ENCODE measurements at regions not wholly inside any gene's neighbourhood (a gene's known extent, or its start where the extent isn't known, plus 50 kb on each side); places are given as distances from the start of the nearest gene placed in this dataset.

- DNase-seq (ENCODE audit: low read depth in 2 of 2) = no peak
These were observed 604.8 kb upstream of the SEL1L start for GRCh38 chr14:82138431-82138830.

GRCh38 chr14:82146846-82147245, 613.2 kb upstream of the SEL1L start:
- no peak for DNase-seq (ENCODE audit: low read depth in 2 of 2)

GRCh38 chr14:82153689-82154088, 620.0 kb upstream of the SEL1L start:
- no peak for DNase-seq (ENCODE audit: low read depth in 2 of 2)

- no peak for DNase-seq (ENCODE audit: low read depth in 2 of 2)
These were observed 626.0 kb upstream of the SEL1L start for GRCh38 chr14:82159624-82160023.

- DNase-seq (ENCODE audit: low read depth in 2 of 2) = no peak
These were observed 646.5 kb upstream of the SEL1L start for GRCh38 chr14:82180139-82180538.

GRCh38 chr14:82182646-82183045, 649.0 kb upstream of the SEL1L start:
- no peak for DNase-seq (ENCODE audit: low read depth in 2 of 2)

GRCh38 chr14:82190742-82191141, 657.1 kb upstream of the SEL1L start:
- DNase-seq (ENCODE audit: low read depth in 2 of 2) = no peak

GRCh38 chr14:82192387-82192786, 658.7 kb upstream of the SEL1L start:
- no peak for DNase-seq (ENCODE audit: low read depth in 2 of 2)

GRCh38 chr14:82223276-82223675, 689.6 kb upstream of the SEL1L start:
- no peak for DNase-seq (ENCODE audit: low read depth in 2 of 2)

- DNase-seq (ENCODE audit: low read depth in 2 of 2) = no peak
These were observed 691.0 kb upstream of the SEL1L start for GRCh38 chr14:82224610-82225009.

- no peak for DNase-seq (ENCODE audit: low read depth in 2 of 2)
These were observed 697.1 kb upstream of the SEL1L start for GRCh38 chr14:82230748-82231147.

- no peak for DNase-seq (ENCODE audit: low read depth in 2 of 2)
These were observed 705.0 kb upstream of the SEL1L start for GRCh38 chr14:82238649-82239048.

- DNase-seq (ENCODE audit: low read depth in 2 of 2) = no peak
These were observed 705.6 kb upstream of the SEL1L start for GRCh38 chr14:82239223-82239622.

- DNase-seq (ENCODE audit: low read depth in 2 of 2) = no peak
These were observed 711.1 kb upstream of the SEL1L start for GRCh38 chr14:82244791-82245190.

- no peak for DNase-seq (ENCODE audit: low read depth in 2 of 2)
These were observed 717.8 kb upstream of the SEL1L start for GRCh38 chr14:82251494-82251893.

GRCh38 chr14:82270286-82270685, 736.6 kb upstream of the SEL1L start:
- no peak for DNase-seq (ENCODE audit: low read depth in 2 of 2)

GRCh38 chr14:82298811-82299210, 765.2 kb upstream of the SEL1L start:
- DNase-seq (ENCODE audit: low read depth in 2 of 2) = no peak

- no peak for DNase-seq (ENCODE audit: low read depth in 2 of 2)
These were observed 775.5 kb upstream of the SEL1L start for GRCh38 chr14:82309199-82309598.

GRCh38 chr14:82313889-82314288, 780.2 kb upstream of the SEL1L start:
- DNase-seq (ENCODE audit: low read depth in 2 of 2) = no peak

GRCh38 chr14:82328442-82328841, 794.8 kb upstream of the SEL1L start:
- no peak for DNase-seq (ENCODE audit: low read depth in 2 of 2)

- DNase-seq (ENCODE audit: low read depth in 2 of 2) = no peak
These were observed 807.7 kb upstream of the SEL1L start for GRCh38 chr14:82341261-82341810.

- DNase-seq (ENCODE audit: low read depth in 2 of 2) = no peak
These were observed 808.9 kb upstream of the SEL1L start for GRCh38 chr14:82342596-82342995.

GRCh38 chr14:82345184-82345583, 811.5 kb upstream of the SEL1L start:
- no peak for DNase-seq (ENCODE audit: low read depth in 2 of 2)

GRCh38 chr14:82354126-82354525, 820.5 kb upstream of the SEL1L start:
- no peak for DNase-seq (ENCODE audit: low read depth in 2 of 2)

- no peak for DNase-seq (ENCODE audit: low read depth in 2 of 2)
These were observed 825.5 kb upstream of the SEL1L start for GRCh38 chr14:82359201-82359600.

All from stimulated activated CD4-positive, alpha-beta T cell treated with anti-CD3 and anti-CD28 coated beads, Interleukin-12 subunit alpha, Interleukin-12 subunit beta, amount 100 ng/mL, for 24 hours (primary cell).